Frontal cortex (tissue), 3 donors: ENCODE measurements at regions not wholly inside any gene's neighbourhood (a gene's known extent, or its start where the extent isn't known, plus 50 kb on each side); places are given as distances from the start of the nearest gene placed in this dataset.

ENCODE experiments used
- DNase-seq, 2 donors: peaks; one replicate each; pipeline ENCODE4 v3.0.0; 2012; ENCODE audit warnings: low spot score in 2 of 2
- FAIRE-seq: peaks from 2 replicates; lab custom pipeline; 2012; peaks lifted over from hg19 to GRCh38; lab: Jason Lieb, UNC
- donor health status: control.
- donor health status: control.
- donor health status: control.

- no peak for FAIRE-seq
- no peak for DNase-seq
Observed at GRCh38 chr14:49478784-49479183, 107.4 kb downstream of the RPS29 start.

DNA sequence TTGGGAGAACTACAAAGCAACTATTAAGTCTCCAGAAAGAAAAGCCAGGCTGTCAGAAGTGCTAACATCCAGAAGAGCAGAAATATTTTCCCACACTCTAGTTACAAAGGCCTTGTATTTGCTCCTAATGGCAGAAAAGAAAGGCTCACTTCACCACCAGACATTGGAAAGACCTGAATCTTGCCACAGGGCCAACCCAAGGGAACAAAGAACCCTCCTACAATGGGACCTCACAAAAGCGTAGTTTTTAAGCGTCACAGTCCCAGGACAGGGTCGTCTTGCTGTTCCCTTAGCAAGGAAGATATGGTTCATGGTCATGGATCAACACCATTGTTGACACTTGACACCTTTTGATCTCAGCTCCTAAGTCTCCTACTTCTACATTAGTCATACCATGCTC lies 119.1 kb downstream of the RPS29 start:
- DNase-seq (no peak), FAIRE-seq (no peak)

DNA sequence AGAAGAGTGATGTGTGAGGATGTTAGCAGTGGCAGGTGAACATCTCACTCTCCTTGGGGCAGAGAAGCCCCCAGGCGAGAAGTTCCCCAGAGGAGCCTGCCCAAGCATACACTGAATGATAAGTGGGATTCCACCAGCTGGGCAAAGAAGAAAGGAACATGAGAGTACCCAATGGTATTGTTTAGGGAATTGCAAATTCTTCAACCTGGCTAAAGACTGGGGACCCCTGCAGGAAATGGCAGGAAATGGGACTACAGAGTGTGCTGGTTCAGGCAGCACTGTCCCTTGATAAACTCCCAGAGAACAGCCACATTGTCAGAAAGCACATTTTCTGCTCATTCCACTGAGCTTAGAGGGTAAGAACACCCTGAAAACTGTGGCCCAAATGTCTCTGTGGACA lies 121.3 kb downstream of the RPS29 start:
- FAIRE-seq (no peak), DNase-seq (no peak)

DNA sequence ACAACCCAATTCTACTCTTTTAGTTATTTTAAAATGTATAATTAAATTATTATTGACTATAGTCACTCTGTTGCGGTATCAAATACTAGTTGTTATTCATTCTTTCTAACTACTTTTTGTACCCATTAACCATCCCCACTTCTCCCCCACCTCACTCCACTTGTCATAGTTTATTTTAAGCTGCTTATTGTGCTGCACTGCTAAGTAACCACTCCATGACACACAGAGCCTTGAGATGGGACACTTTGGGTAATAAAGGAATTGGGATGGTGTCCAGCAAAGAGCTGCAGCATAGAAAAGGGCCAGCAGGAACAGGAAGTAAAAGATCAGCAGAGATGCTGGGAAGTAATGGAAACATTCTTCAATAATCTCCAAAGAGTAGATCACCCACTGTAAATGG lies 123.0 kb downstream of the RPS29 start:
- no peak for DNase-seq
- FAIRE-seq: no peak

- no peak for DNase-seq
- FAIRE-seq: peak; percentile 42
Observed at GRCh38 chr14:49461529-49462401, 124.4 kb downstream of the RPS29 start.

DNA sequence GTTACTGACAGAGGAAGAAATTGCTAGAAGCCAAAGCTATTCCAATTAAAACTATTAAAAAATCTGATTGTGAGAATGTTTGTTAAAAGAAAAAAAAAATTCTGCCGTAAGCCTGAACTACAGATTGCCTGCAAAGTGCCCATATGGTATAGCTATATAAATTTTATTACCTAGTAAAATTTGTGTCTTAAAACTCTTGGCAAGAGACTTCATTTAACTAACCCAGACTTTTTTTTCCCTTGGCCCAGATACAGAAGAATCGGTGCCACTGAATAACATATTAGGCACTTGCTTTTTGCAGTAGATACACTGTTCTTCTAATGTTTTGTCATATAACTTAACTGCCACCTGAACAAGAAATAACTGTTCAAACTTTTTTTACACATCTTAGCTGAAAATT lies 125.5 kb downstream of the RPS29 start:
- DNase-seq (no peak), FAIRE-seq (no peak)

DNA sequence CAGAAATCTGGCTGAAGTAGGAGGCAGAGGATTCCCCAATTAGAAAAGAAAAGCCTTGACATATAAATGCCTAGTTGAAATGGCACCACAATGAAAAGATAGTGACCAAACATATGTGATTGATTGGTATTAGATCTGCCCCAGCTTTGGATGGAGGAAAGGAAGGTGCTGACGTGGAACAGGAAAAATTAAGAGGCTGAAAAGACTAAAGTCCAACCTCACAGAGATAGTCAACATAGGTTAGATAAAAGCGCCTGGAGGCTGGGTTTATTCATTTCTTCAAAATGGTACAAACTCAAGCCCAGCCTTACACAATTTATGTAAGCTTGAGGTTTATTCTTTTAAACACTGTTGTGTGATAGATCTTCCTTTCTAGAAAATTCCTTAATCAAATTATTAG lies 129.6 kb downstream of the RPS29 start:
- no peak for FAIRE-seq

DNA sequence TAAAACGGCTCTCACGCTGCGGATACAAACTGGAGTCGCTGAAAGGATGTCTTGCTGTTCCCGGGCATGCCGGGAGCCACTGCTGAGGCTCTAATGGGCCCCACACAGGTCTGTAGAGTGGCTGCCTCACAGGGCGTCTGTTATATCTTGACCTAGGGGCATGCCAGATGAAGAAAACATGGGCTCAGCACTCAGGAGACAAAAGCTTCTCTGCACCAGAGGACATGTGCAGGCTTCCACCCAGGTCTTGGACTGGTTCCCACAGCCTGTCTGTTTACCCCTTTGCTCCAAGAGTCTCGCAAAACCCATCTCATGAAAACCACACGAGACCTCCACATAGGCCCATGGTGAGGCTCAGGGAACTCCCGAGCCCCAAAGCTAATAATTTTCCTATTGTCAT lies 134.2 kb downstream of the RPS29 start:
- no peak for FAIRE-seq
- DNase-seq: no peak

More for the DNA sequence above, 129.6 kb downstream of the RPS29 start:
- DNase-seq: no peak

GRCh38 chr14:49449749-49450148 lies 136.4 kb downstream of the RPS29 start:
- DNase-seq (no peak), FAIRE-seq (no peak)

- no peak for DNase-seq
- FAIRE-seq: no peak
Observed at GRCh38 chr14:49447540-49448107, 138.6 kb downstream of the RPS29 start.

DNA sequence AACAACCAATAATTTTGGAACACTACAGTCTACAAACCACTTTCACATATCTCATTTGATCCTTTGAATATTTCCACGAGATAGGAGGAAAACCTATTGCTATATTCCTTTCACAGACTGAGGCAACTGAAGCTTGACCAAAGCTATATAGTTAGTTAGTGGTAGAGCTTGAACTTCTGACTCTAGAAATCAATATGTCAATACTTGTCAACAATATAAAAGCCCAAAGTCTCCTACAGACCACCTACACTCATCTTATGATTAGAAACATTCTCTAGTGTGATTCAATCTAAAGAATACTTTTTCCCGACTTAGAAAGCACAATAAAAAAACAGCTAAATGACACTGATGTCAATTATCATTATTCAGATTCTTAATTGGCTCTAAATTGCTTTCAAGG lies 139.4 kb downstream of the RPS29 start:
- DNase-seq: no peak
- FAIRE-seq: no peak

- no peak for FAIRE-seq
- no peak for DNase-seq
Observed at GRCh38 chr14:49438256-49438770, 147.9 kb downstream of the RPS29 start.

- FAIRE-seq: no peak
- no peak for DNase-seq
Observed at GRCh38 chr14:49428076-49428475, 158.1 kb downstream of the RPS29 start.

DNA sequence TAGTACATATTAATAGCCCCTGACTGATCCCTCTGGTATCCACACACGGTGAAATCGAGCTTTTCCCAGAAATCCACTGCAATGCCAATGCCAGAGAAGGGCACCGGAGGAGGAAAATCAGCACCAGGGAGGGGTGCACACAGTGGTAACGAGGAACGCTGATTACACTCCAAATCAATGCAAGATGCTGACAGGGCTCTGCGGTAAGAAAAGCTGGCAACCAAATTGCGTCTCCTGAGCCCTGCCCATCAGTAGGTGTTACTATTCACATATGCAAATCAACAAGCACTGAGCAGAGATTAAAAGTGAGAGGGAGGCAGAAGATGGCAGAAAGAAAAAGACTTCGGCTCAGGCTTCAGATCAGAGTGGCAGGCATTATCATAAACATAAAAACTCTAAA lies 159.1 kb downstream of the RPS29 start:
- DNase-seq: no peak
- no peak for FAIRE-seq

- DNase-seq (no peak), FAIRE-seq (no peak)
Observed at GRCh38 chr14:49425921-49426320, 160.3 kb downstream of the RPS29 start.

- DNase-seq (no peak), FAIRE-seq (no peak)
Observed at GRCh38 chr14:49424436-49425331, 161.5 kb downstream of the RPS29 start.

DNA sequence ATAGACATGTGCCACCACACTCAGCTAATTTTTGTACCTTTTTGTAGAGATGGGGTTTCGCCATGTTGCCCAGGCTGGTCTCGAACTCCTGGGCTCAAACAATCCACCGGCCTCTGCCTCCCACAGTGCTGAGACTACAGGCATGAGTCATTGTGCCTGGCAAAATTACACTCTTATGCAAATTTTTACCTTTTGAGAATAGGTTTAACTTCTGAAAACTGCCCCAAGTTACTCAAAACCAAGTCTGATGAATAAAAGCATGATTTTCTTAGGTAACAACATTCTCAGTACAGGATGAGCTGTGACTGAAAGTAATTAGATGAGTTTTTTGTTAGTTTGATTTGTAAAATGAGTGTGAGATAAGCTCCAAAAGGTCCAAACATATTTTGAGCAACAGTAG lies 166.0 kb downstream of the RPS29 start:
- DNase-seq: no peak
- FAIRE-seq: no peak

- DNase-seq: no peak
- FAIRE-seq: no peak
Observed at GRCh38 chr14:49418789-49419188, 167.4 kb downstream of the RPS29 start.

GRCh38 chr14:49417790-49418189 lies 168.4 kb downstream of the RPS29 start:
- DNase-seq: no peak
- FAIRE-seq: no peak

DNA sequence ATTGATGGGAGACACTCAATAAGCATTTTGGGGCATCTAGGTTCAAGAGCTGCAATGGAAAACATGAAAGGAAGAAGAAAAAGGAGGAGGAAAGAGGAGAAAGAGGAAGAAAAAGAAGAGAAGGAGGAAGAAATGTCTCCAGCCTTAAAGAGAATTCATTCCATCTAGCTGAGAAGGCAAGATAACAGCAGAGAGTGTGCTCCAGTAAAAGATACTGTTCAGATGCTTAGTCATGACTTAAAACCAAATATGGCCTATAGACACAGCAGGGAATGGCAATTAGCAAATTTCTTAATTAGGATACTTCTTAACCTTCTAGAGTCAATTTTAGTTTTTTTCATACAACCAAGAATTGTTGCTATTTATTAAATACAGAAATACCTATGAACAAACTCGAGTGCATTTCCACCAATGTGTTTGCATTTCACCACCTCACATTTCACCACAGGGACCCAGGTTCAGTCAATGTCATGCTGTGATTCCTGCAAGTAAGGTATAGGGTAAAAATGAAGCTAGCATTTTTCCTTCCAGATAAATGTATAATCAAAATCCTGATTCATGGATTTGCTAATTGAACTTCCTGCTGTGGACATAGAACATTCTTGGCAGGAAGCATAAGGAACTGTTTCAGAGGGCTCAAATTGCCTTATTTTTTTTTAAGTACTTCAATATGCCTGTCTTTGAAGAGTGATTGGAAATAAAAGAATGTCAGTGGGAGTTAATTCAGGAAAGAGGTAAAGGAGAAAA lies 177.8 kb downstream of the RPS29 start:
- FAIRE-seq: no peak
- DNase-seq: no peak
